IMR-90 (cell line): ENCODE measurements at regions not wholly inside any gene's neighbourhood (a gene's known extent, or its start where the extent isn't known, plus 50 kb on each side); places are given as distances from the start of the nearest gene placed in this dataset.

Experiments
- ATAC-seq: fragments of 200-7000 bp; cut with Tn5 transposase; 2 replicates; pipeline ENCODE4 v1.9.1; 2020; ENCODE audit warnings: low read depth, mild to moderate bottlenecking, moderate library complexity
- BruUV-seq: library from RNA; stranded (reverse); fragments of 400-500 nt; replicated peaks from 2 replicates; lab custom pipeline; 2021; lab: Mats Ljungman, UMichigan
- CTCF ChIA-PET: fragments of 300-600 bp; formaldehyde crosslinking; extraction: SDS; loops from one replicate; lab custom pipeline; 2021; ENCODE audit warnings: antibody characterized with exemption; lab: Yijun Ruan, JAX
- POLR2A ChIA-PET: fragments of 300-600 bp; sonication (Branson Sonifier 250); formaldehyde crosslinking; loops from one replicate; lab custom pipeline; 2022; ENCODE audit warnings: antibody characterized with exemption; ENCODE audit not compliant: unreplicated experiment; lab: Charles Lee
- DNase-seq: peaks from one replicate; pipeline ENCODE4 v3.0.0; 2013
- H2AFZ ChIP-seq: replicated peaks from 2 replicates; pipeline ENCODE3; 2013; ENCODE audit warnings: low read length, mild to moderate bottlenecking; ENCODE audit not compliant: poor library complexity
- H2AK5ac ChIP-seq: 2 replicates; pipeline ENCODE4 v1.6.1; 2013; ENCODE audit warnings: low read depth, low read length, inconsistent platforms
- H2AK9ac ChIP-seq: replicated peaks from 2 replicates; pipeline ENCODE3; 2013; ENCODE audit warnings: mild to moderate bottlenecking, low read depth, low read length, moderate library complexity; ENCODE audit not compliant: poor library complexity
- H2BK120ac ChIP-seq: 2 replicates; pipeline ENCODE4 v1.6.1; 2013; ENCODE audit warnings: low read depth, low read length, inconsistent platforms
- H2BK15ac ChIP-seq: 3 replicates; pipeline ENCODE4 v1.6.1; 2013; ENCODE audit warnings: low read depth, low read length, inconsistent platforms
- H2BK20ac ChIP-seq: 2 replicates; pipeline ENCODE4 v1.6.1; 2013; ENCODE audit warnings: low read depth, mild to moderate bottlenecking, inconsistent platforms, low read length, moderate library complexity
- H2BK5ac ChIP-seq: 2 replicates; pipeline ENCODE4 v1.6.1; 2013; ENCODE audit warnings: mild to moderate bottlenecking, low read depth, low read length, inconsistent platforms; ENCODE audit not compliant: poor library complexity, severe bottlenecking
- H3K14ac ChIP-seq: replicated peaks from 2 replicates; pipeline ENCODE4 v1.6.1; 2013; ENCODE audit warnings: low read depth, low read length, inconsistent platforms
- H3K18ac ChIP-seq: 2 replicates; pipeline ENCODE4 v1.6.1; 2013; ENCODE audit warnings: low read depth, low read length, control low read depth
- H3K23ac ChIP-seq: 2 replicates; pipeline ENCODE4 v1.6.1; 2013; ENCODE audit warnings: low read depth, low read length, inconsistent platforms
- H3K27ac ChIP-seq: 2 replicates; pipeline ENCODE4 v1.5.1; 2013; ENCODE audit warnings: mild to moderate bottlenecking, control low read depth, low read length; ENCODE audit not compliant: insufficient read depth
- H3K27me3 ChIP-seq: 2 replicates; pipeline ENCODE4 v1.6.1; 2013; ENCODE audit warnings: low read length; ENCODE audit not compliant: control insufficient read depth, insufficient read depth
- H3K36me3 ChIP-seq: 2 replicates; pipeline ENCODE4 v1.6.1; 2013; ENCODE audit warnings: low read length, mixed read lengths; ENCODE audit not compliant: control insufficient read depth, insufficient read depth
- H3K4ac ChIP-seq: 2 replicates; pipeline ENCODE4 v1.6.1; 2013; ENCODE audit warnings: low read depth, low read length, inconsistent platforms
- H3K4me1 ChIP-seq: 2 replicates; pipeline ENCODE4 v1.6.1; 2013; ENCODE audit warnings: low read length, mixed read lengths; ENCODE audit not compliant: control insufficient read depth, insufficient read depth
- H3K4me2 ChIP-seq: 2 replicates; pipeline ENCODE4 v1.6.1; 2013; ENCODE audit warnings: low read depth, mild to moderate bottlenecking, control low read depth, low read length, moderate library complexity
- H3K4me3 ChIP-seq: 2 replicates; pipeline ENCODE4 v1.5.1; 2013; ENCODE audit warnings: low read depth, mild to moderate bottlenecking, control low read depth, low read length, moderate library complexity; ENCODE audit not compliant: insufficient read depth
- H3K56ac ChIP-seq: 2 replicates; pipeline ENCODE4 v1.6.1; 2013; ENCODE audit warnings: low read length, inconsistent platforms; ENCODE audit not compliant: insufficient read depth; ENCODE audit errors: extremely low read depth
- H3K79me1 ChIP-seq, 2 experiments: 2 replicates each; pipeline ENCODE4 v1.6.1; 2013; ENCODE audit warnings: low read length in 2 of 2, inconsistent platforms in 1 of 2, low read depth in 1 of 2
- H3K9ac ChIP-seq: 2 replicates; pipeline ENCODE4 v1.6.1; 2013; ENCODE audit warnings: low read depth, low read length, control low read depth
- H3K9me1 ChIP-seq: 2 replicates; pipeline ENCODE4 v1.6.1; 2013; ENCODE audit warnings: low read length, inconsistent platforms; ENCODE audit not compliant: insufficient read depth
- H3K9me3 ChIP-seq: 2 replicates; pipeline ENCODE4 v1.6.1; 2013; ENCODE audit warnings: low read length; ENCODE audit not compliant: control insufficient read depth, insufficient read depth
- H4K20me1 ChIP-seq: 2 replicates; pipeline ENCODE4 v1.6.1; 2013; ENCODE audit warnings: low read length, inconsistent platforms; ENCODE audit not compliant: insufficient read depth
- H4K5ac ChIP-seq: 2 replicates; pipeline ENCODE4 v1.6.1; 2013; ENCODE audit warnings: mild to moderate bottlenecking, low read depth, low read length, control low read depth
- H4K8ac ChIP-seq, 2 experiments: 2 replicates each; pipeline ENCODE4 v1.6.1; 2013; ENCODE audit warnings: low read depth in 2 of 2, low read length in 2 of 2, control low read depth in 1 of 2, inconsistent platforms in 1 of 2
- H4K91ac ChIP-seq: 2 replicates; pipeline ENCODE4 v1.6.1; 2013; ENCODE audit warnings: low read depth, low read length, inconsistent platforms; ENCODE audit not compliant: insufficient read depth
- BHLHE40 ChIP-seq: fragments of 150-350 bp; IDR thresholded peaks from 2 replicates; pipeline ENCODE4 v1.6.1; 2016; ENCODE audit warnings: mild to moderate bottlenecking, low read depth, low read length
- CEBPB ChIP-seq: IDR thresholded peaks from 2 replicates; pipeline ENCODE4 v1.6.1; 2012; ENCODE audit warnings: low read depth, low read length, improper control_type of control experiment
- CHD1 ChIP-seq: IDR thresholded peaks from 2 replicates; pipeline ENCODE4 v1.6.1; 2012; ENCODE audit warnings: low read depth, low read length, improper control_type of control experiment
- FOS ChIP-seq: fragments of 150-350 bp; IDR thresholded peaks from 2 replicates; pipeline ENCODE4 v1.6.1; 2016; ENCODE audit warnings: low read depth, low read length
- MAFK ChIP-seq: IDR thresholded peaks from 2 replicates; pipeline ENCODE4 v1.6.1; 2012; ENCODE audit warnings: low read depth, low read length, improper control_type of control experiment
- MAZ ChIP-seq: IDR thresholded peaks from 2 replicates; pipeline ENCODE4 v1.6.1; 2012; ENCODE audit warnings: low read depth, mild to moderate bottlenecking, low read length, improper control_type of control experiment, moderate library complexity, borderline replicate concordance
- MXI1 ChIP-seq: IDR thresholded peaks from 2 replicates; pipeline ENCODE4 v1.6.1; 2012; ENCODE audit warnings: low read depth, mild to moderate bottlenecking, low read length, moderate library complexity, borderline replicate concordance
- NFE2L2 ChIP-seq: fragments of 150-350 bp; IDR thresholded peaks from 2 replicates; pipeline ENCODE4 v1.6.1; 2016; ENCODE audit warnings: low read depth, mild to moderate bottlenecking, low read length
- POLR2A ChIP-seq: IDR thresholded peaks from 2 replicates; pipeline ENCODE4 v1.6.1; 2012; ENCODE audit warnings: mild to moderate bottlenecking, low read depth, low read length
- RCOR1 ChIP-seq: IDR thresholded peaks from 2 replicates; pipeline ENCODE4 v1.6.1; 2012; ENCODE audit warnings: mild to moderate bottlenecking, low read length, improper control_type of control experiment; ENCODE audit not compliant: insufficient replicate concordance
- RFX5 ChIP-seq: IDR thresholded peaks from 2 replicates; pipeline ENCODE4 v1.8.0; 2012; ENCODE audit warnings: low read depth, mild to moderate bottlenecking, low read length, moderate library complexity
- SMC3 ChIP-seq: fragments of 150-350 bp; IDR thresholded peaks from 2 replicates; pipeline ENCODE4 v1.6.1; 2016; ENCODE audit warnings: low read depth, mild to moderate bottlenecking, antibody characterized with exemption, low read length, moderate library complexity
- WGBS, 2 experiments: methylation state at CpG; one replicate each; pipeline versions ENCODE4 v1.1.5 to v1.1.7; 2013; ENCODE audit warnings: missing lambda C conversion rate in 2 of 2; ENCODE audit not compliant: insufficient read length in 1 of 2; ENCODE audit errors: extremely low coverage in 2 of 2; 5-methylcytosine and 5-hydroxymethylcytosine counted together
- dilution Hi-C: fragments of 300-500 bp; cut with HindIII; formaldehyde crosslinking; loops from one replicate; pipeline ENCODE4 v1.14.3; 2018; ENCODE audit warnings: low sequenced_read_pairs; ENCODE audit not compliant: unreplicated experiment
- in situ Hi-C: fragments of 300-500 bp; cut with MboI; formaldehyde crosslinking; loops from 3 replicates; pipeline ENCODE4 v1.14.3; 2019; ENCODE audit warnings: low sequenced_read_pairs, inconsistent platforms, mixed read lengths
- intact Hi-C: fragments of 100-400 bp; cut with micrococcal nuclease; formaldehyde crosslinking; loops from 2 replicates; pipeline ENCODE4 v1.10.0; 2022
- TF ChIP-seq, protein P1 (sequence below): fragments of 150-350 bp; IDR thresholded peaks from 2 replicates; pipeline ENCODE4 v1.6.1; 2017; ENCODE audit warnings: mild to moderate bottlenecking, antibody characterized with exemption, low read length, low read depth
- TF ChIP-seq, protein P2 (sequence below): fragments of 150-350 bp; IDR thresholded peaks from 2 replicates; pipeline ENCODE4 v1.6.1; 2016; ENCODE audit warnings: low read depth, mild to moderate bottlenecking, low read length, moderate library complexity, borderline replicate concordance
- TF ChIP-seq, protein P3 (sequence below): conservative IDR thresholded peaks from 2 replicates; pipeline ENCODE4 v1.5.1; 2012; ENCODE audit warnings: mild to moderate bottlenecking, low read depth, low read length, improper control_type of control experiment

DNA sequence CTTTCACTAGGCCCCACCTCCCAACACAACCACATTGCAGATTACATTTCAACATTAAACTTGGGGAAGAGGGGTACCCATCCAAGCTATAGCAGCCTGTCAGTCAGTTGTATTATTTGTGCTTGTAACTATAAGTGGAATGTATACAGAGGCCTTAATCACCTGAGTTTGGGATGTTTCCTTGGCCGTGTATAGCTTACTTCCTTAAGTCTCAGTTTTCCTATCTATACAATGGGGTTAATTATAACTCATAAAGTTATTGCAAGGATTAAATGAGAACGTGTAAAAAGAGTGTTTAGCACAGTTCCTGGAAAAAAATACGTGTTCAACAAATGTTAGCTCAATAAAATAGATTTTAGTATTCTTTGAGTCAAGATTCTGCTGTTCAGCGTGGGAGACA lies 165.5 kb upstream of the FAM20A start:
- Histone ChIP-seq H3K9me1 (no peaks in the 10 kb centered on the region), H2BK20ac (no peak overlapping the region), H3K56ac (no peak overlapping the region), H3K18ac (no peak overlapping the region), H4K20me1 (no peaks in the 10 kb centered on the region), H3K9me3 (no peaks in the 10 kb centered on the region), H3K14ac (no peak overlapping the region), H2AK9ac (no peak overlapping the region), H2BK15ac (no peak overlapping the region), H3K79me1 (no peaks in the 10 kb centered on the region), H2BK5ac (no peak overlapping the region), H3K4me1 (no peaks in the 10 kb centered on the region), H3K27me3 (no peaks in the 10 kb centered on the region), H3K27ac (no peak overlapping the region), H3K9ac (no peak overlapping the region), H3K4me3 (no peak overlapping the region), H3K23ac (no peak overlapping the region), H2AFZ (no peak overlapping the region), H3K4me2 (no peak overlapping the region), H4K8ac (no peak overlapping the region), H2BK120ac (no peak overlapping the region), H4K91ac (no peak overlapping the region), H3K4ac (no peak overlapping the region), H2AK5ac (no peak overlapping the region), H3K36me3 (no peaks in the 10 kb centered on the region), H4K5ac (no peak overlapping the region)
- no peak for ATAC-seq
- intact Hi-C loops: loop anchor here (10.0 kb wide), 2 partner anchors 502 to 592 kb away; no protein-coding TSS in a partner anchor
- no TSS peak for BruUV-seq
- no peak for DNase-seq
- CTCF ChIA-PET: no interaction called here
- POLR2A ChIA-PET: no interaction called here
- TF ChIP-seq, protein P1, sequence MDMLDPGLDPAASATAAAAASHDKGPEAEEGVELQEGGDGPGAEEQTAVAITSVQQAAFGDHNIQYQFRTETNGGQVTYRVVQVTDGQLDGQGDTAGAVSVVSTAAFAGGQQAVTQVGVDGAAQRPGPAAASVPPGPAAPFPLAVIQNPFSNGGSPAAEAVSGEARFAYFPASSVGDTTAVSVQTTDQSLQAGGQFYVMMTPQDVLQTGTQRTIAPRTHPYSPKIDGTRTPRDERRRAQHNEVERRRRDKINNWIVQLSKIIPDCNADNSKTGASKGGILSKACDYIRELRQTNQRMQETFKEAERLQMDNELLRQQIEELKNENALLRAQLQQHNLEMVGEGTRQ: no peak
- TF ChIP-seq POLR2A (no peak), CEBPB (no peak), BHLHE40 (no peak), RFX5 (no peak), MAZ (no peak), NFE2L2 (no peak), MXI1 (no peak), FOS (no peak), MAFK (no peak), RCOR1 (no peak), SMC3 (no peak), CHD1 (no peak)
- TF ChIP-seq, protein P2, sequence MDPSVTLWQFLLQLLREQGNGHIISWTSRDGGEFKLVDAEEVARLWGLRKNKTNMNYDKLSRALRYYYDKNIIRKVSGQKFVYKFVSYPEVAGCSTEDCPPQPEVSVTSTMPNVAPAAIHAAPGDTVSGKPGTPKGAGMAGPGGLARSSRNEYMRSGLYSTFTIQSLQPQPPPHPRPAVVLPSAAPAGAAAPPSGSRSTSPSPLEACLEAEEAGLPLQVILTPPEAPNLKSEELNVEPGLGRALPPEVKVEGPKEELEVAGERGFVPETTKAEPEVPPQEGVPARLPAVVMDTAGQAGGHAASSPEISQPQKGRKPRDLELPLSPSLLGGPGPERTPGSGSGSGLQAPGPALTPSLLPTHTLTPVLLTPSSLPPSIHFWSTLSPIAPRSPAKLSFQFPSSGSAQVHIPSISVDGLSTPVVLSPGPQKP: no peak
- TF ChIP-seq, protein P3, sequence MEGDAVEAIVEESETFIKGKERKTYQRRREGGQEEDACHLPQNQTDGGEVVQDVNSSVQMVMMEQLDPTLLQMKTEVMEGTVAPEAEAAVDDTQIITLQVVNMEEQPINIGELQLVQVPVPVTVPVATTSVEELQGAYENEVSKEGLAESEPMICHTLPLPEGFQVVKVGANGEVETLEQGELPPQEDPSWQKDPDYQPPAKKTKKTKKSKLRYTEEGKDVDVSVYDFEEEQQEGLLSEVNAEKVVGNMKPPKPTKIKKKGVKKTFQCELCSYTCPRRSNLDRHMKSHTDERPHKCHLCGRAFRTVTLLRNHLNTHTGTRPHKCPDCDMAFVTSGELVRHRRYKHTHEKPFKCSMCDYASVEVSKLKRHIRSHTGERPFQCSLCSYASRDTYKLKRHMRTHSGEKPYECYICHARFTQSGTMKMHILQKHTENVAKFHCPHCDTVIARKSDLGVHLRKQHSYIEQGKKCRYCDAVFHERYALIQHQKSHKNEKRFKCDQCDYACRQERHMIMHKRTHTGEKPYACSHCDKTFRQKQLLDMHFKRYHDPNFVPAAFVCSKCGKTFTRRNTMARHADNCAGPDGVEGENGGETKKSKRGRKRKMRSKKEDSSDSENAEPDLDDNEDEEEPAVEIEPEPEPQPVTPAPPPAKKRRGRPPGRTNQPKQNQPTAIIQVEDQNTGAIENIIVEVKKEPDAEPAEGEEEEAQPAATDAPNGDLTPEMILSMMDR: no peak
- WGBS, 2 experiments: no CpG with 5 or more reads among the region's 4 CpGs
- dilution Hi-C loops: no loop called here
- in situ Hi-C loops: loop anchor here (25.0 kb wide), 2 partner anchors 504 to 604 kb away; no protein-coding TSS in a partner anchor
